Activated effector memory CD4-positive, alpha-beta T cell treated with Interleukin-2 at 50 U/mL for 16 hours (primary cell): ENCODE measurements at regions not wholly inside any gene's neighbourhood (a gene's known extent, or its start where the extent isn't known, plus 50 kb on each side); places are given as distances from the start of the nearest gene placed in this dataset.

Experiments used
- DNase-seq: peaks from one replicate; pipeline ENCODE4 v3.0.0-alpha.2; 2020

GRCh38 chr6:29999416-29999815 is 57.1 kb downstream of the HLA-A start:
- DNase-seq, result no peak

GRCh38 chr6:30000156-30000791 is 57.9 kb downstream of the HLA-A start:
- DNase-seq, result no peak

- DNase-seq, result no peak
These were observed 58.2 kb upstream of the POLR1H start for GRCh38 chr6:30002871-30003270.

GRCh38 chr6:30005482-30005881 is 55.6 kb upstream of the POLR1H start:
- no peak for DNase-seq

GRCh38 chr6:30006170-30007131 is 54.6 kb upstream of the POLR1H start:
- DNase-seq, result no peak

- peak; percentile 12 for DNase-seq
These were observed 53.8 kb upstream of the POLR1H start for GRCh38 chr6:30007132-30007764.

GRCh38 chr6:30009113-30009512 is 52.0 kb upstream of the POLR1H start:
- DNase-seq, result no peak
